Fibroblast of lung (primary cell): ENCODE measurements at regions not wholly inside any gene's neighbourhood (a gene's known extent, or its start where the extent isn't known, plus 50 kb on each side); places are given as distances from the start of the nearest gene placed in this dataset.

Experiments used
- CTCF ChIP-seq, 2 donors: IDR thresholded peaks in 1 of 2; conservative IDR thresholded peaks in 1 of 2; 1 replicate in 1 of 2; 2 replicates in 1 of 2; pipeline ENCODE4 v1.5.1; 2011 to 2012; ENCODE audit warnings: low read length in 2 of 2, control low read depth in 1 of 2, inconsistent platforms in 1 of 2, low read depth in 1 of 2, mild to moderate bottlenecking in 1 of 2
- EZH2 ChIP-seq: IDR thresholded peaks from 2 replicates; pipeline ENCODE4 v1.5.1; 2012; ENCODE audit warnings: low read length, control low read depth, mild to moderate bottlenecking; ENCODE audit errors: missing control alignments

- TF ChIP-seq CTCF (conservative IDR thresholded peaks at IDR 0.05 in 1 of 2, IDR thresholded peaks at IDR 0.05 in 1 of 2; ENCODE audit: low read depth in 1 of 2, low read length in 2 of 2) = no peak
- TF ChIP-seq EZH2 = no peak
Measured at GRCh38 chrX:39967348-39967747, 130.4 kb downstream of the BCOR start.
